ENCODE measurements at regions not wholly inside any gene's neighbourhood (a gene's known extent, or its start where the extent isn't known, plus 50 kb on each side); places are given as distances from the start of the nearest gene placed in this dataset.
"Not testable (repeated sequence)": the region's sequence is repeated elsewhere in the genome, so short reads cannot be mapped to it uniquely, and the experiment has no call there.

DNA sequence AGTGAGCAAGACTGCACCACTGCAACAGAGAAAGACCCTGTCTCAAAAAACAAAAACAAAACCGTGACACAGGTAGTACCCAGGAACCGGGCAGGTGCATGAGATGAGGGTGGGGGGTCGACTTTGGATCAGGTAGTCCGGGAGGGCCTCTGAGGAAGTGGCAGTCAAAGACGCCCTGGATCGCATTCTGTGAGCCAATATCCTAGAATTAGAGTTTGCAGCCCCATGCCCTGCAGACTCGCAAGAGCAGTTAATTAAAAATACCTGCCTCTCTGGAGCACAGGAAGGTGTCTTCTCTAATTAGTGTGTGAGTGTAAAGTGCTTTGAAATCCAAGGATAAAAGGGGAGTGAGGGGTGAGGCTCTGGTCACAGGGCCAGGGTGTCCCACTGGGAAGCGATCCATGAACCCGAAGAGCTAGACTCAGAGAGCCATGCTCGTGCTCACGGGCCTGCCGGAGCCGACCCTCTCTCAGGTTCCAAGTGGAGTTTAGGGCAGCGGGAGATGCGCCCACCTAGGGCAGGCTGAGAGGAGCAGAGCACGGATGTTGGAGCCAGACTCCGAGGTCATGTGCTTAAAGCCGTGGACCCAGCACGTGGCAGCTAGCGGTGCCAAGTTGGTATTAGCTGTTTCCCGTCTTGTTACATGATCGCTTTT lies 74.7 kb upstream of the PTPN1 start:
- no peaks in the 10 kb centered on the region for H3K9me3 ChIP-seq (ENCODE audit: low read depth, low read length)

DNA sequence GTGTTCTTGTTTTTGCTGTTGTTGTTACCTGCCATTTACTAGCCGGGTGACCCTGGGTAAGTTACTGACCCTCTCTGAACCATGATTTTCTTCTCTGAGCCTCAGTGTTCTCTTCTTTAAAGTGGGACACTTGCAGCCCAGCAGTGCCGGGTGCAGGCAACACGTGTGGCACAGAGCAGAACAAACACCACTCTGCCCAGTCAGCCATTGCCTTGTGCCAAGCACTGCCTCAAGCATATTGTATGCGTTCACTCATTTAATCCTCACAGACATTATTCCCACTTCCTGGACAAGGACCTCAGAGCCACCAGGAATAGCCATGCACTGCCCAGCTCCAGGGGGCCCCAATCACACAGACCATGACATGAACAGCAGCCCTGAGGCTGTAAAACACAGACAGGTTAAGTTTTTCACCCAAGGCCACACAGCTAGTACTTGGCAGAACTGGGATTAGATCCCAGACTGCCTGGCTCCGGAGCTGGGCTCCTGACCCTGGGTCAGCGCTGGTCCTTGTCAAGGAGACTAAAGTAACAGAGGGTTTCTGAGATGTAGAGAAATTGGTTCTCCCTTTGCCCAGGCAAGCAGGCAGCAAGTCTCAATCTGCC lies 74.0 kb upstream of the PTPN1 start:
- no peaks in the 10 kb centered on the region for H3K9me3 ChIP-seq (ENCODE audit: low read depth, low read length)
- H3K27me3 ChIP-seq (ENCODE audit: insufficient read depth, low read length): no peaks in the 10 kb centered on the region
- H3K4me3 ChIP-seq (ENCODE audit: low read length): no peak overlapping the region
- peaks cover 23% of the 10 kb centered on the region for H3K4me1 ChIP-seq (ENCODE audit: insufficient read depth, low read length)

More for the DNA sequence above, 74.7 kb upstream of the PTPN1 start:
- Histone ChIP-seq H3K4me3 (ENCODE audit: low read length) (no peak overlapping the region), H3K27me3 (ENCODE audit: insufficient read depth, low read length) (no peaks in the 10 kb centered on the region), H3K4me1 (ENCODE audit: insufficient read depth, low read length) (peaks cover 16% of the 10 kb centered on the region)

DNA sequence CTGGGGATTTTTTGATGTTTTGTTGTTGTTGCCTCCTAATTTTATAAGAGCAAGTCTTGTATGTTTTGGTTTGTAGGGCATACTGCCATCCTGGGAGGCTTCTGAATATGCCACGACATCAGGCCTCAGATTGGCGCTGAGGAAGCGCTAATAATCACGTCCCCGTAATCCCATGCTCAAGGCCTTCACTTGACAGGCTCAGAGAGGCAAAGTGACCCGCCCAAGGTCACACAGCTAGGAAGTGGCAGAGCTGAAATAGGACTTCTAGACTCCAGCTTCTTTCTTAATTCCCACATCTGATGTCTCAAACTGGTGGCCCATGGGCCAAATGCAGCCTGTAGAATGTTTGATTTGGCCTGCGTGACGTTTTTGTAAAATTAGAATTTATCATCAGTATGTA lies 73.5 kb upstream of the PTPN1 start:
- Histone ChIP-seq H3K4me3 (ENCODE audit: low read length) (no peak overlapping the region), H3K4me1 (ENCODE audit: insufficient read depth, low read length) (peaks cover 28% of the 10 kb centered on the region), H3K27me3 (ENCODE audit: insufficient read depth, low read length) (no peaks in the 10 kb centered on the region), H3K9me3 (ENCODE audit: low read depth, low read length) (no peaks in the 10 kb centered on the region)

DNA sequence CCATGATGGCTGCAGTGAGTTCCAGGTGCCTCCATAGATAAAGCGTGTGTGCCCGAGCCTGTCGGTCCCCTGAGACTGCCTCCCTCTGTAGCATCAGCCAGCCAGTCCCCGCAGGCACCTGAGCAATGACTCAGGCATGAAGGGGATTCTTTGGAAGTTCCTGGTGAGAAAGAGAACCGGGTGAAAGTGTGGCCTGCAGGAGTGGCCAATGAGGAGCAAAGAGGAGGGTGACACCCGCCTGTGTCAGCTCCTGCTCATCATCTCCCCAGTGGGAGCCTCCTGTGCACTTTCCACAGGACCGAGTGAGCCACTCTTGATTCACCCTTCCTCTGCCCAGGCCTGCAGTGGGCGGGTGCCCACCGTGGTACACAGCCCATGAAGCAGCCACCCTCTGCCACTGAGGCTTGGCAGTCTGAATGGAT lies 71.2 kb upstream of the PTPN1 start:
- peaks cover 29% of the 10 kb centered on the region for H3K4me1 ChIP-seq (ENCODE audit: insufficient read depth, low read length)
- no peaks in the 10 kb centered on the region for H3K27me3 ChIP-seq (ENCODE audit: insufficient read depth, low read length)
- no peak overlapping the region for H3K4me3 ChIP-seq (ENCODE audit: low read length)

DNA sequence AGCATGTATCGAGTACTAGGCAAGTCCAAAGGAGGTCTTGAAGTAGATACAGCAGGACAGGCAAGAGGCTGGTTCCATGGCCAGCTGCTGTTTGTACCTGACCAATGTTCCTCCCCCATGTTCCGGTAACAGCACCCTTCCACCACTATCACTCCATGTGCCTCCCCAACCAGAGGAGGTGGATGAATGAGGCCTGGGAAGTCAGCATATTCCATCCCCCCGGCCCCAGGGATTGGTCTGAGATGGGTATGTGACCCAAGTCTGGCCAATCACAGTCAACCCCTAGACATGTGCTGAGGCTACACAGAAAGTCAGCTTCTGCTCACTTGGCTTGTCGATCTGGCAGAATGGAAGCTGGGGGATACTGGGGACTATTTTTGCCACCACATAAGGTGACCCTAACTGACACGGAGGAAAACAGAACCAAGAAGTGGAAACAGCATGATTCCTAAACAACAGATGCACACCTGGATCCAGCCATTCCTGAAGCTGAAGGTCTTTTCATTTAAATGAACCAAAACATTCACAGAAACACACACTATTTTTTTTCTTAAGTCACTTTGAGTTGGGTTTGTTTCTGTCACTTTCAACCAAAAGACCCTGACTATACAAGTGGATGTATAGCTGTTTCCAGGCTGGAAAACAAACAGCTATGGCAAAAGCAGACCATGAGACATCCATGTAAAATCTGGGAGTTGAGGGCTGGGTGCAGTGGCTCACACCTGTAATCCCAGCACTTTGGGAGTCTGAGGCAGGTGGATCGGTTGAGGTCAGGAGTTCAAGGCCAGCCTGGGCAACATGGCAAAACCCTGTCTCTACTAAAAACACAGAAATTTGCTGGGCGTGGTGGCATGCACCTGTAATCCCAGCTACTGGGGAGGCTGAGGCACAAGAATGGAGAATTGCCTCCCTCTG lies 70.4 kb upstream of the PTPN1 start:
- no peaks in the 10 kb centered on the region for H3K27me3 ChIP-seq (ENCODE audit: insufficient read depth, low read length)
- H3K4me3 ChIP-seq (ENCODE audit: low read length): no peak overlapping the region
- H3K4me1 ChIP-seq (ENCODE audit: insufficient read depth, low read length): peaks cover 21% of the 10 kb centered on the region
- no peaks in the 10 kb centered on the region for H3K9me3 ChIP-seq (ENCODE audit: low read depth, low read length)

More for the DNA sequence above, 71.2 kb upstream of the PTPN1 start:
- H3K9me3 ChIP-seq (ENCODE audit: low read depth, low read length): no peaks in the 10 kb centered on the region

DNA sequence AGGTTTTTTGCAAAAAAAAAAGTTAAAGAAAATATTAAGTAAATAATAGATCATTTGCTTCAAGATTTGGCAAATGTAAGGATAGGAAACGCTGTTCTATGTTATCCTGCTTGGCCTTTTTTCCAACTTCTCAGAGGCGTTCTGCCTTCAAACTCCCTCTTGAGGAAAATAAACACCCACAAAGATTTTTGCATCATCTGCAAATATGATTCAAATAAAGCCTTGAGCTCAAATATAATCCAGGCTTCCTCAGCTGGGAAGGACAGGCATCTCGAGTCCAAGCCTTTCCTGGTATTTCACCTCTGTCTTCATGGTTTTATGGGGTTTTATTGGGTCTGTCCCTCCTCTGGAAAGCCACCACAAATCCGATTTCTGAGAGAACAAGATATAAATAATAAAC lies 67.7 kb upstream of the PTPN1 start:
- H3K27me3 ChIP-seq (ENCODE audit: insufficient read depth, low read length): no peaks in the 10 kb centered on the region
- H3K9me3 ChIP-seq (ENCODE audit: low read depth, low read length): no peaks in the 10 kb centered on the region
- H3K4me3 ChIP-seq (ENCODE audit: low read length): no peak overlapping the region
- peaks cover 23% of the 10 kb centered on the region for H3K4me1 ChIP-seq (ENCODE audit: insufficient read depth, low read length)

DNA sequence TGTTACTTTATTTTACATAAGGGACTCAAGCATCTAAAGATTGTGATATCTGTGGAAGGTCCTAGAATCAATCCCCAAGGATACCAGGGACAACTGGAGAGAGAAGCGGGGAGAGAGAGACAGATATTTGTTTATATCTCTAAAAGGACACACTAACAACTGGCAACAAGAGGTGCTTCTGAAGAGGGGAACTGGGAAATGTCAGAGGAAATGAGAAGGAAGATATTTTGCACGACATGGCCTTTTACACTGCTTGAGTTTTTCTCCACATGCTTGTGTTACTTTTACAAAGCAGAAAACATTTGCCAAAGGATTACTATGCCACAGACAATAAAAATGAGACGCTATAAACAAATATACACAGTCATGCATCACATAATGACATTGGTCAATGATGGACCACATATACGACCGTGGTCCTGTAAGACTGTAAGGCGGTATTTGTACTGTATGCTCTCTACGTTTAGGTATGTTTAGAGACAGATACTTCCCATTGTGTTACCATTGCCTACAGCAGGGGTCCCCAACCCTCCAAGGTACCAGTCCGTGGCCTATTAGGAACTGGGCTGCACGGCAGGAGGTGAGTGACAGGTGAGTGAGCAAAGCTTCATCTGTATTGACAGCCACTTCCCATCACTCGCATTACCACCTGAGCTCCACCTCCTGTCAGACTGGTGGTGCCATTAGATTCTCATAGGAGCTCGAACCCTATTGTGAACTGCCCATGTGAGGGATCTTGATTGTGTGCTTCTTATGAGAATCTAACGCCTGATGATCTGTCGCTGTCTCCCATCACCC lies 64.6 kb upstream of the PTPN1 start:
- Histone ChIP-seq H3K4me3 (ENCODE audit: low read length) (no peak overlapping the region), H3K4me1 (ENCODE audit: insufficient read depth, low read length) (peaks cover 25% of the 10 kb centered on the region), H3K27me3 (ENCODE audit: insufficient read depth, low read length) (peaks cover 4% of the 10 kb centered on the region), H3K9me3 (ENCODE audit: low read depth, low read length) (no peaks in the 10 kb centered on the region)

DNA sequence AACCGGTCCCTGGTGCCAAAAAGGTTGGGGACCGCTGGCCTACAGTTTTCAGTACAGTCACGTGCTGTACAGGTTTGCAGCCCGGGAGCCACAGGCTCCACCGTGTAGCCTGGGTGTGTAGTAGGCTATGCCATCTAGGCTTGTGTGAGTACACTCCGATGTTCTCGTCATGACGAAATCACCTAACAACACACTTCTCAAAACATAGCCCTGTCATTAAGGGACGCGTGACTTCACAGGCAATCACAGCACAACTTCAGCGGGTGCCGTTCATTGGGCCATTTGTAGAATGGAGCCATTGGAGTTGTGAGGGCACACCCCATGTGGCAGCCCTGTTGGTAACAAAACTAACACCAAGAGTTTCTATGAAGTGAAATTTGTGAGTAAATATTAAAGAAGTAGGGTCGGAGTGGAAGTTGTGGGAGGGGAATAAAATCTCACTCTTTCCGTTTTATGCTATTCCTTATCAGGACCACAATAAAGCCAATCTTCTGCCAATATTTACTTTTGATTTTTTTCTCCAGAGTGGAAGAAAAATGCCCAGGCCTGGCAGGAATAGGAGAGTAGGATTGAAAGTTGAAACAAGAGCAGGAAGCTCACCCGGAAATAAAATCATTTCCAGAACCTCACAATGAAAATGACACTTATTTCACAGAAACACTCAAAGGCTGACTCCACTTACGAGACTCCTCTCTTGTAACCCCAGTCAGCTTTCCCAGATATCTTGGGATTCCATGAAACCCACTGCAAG lies 63.7 kb upstream of the PTPN1 start:
- H3K27me3 ChIP-seq (ENCODE audit: insufficient read depth, low read length): peaks cover 4% of the 10 kb centered on the region

DNA sequence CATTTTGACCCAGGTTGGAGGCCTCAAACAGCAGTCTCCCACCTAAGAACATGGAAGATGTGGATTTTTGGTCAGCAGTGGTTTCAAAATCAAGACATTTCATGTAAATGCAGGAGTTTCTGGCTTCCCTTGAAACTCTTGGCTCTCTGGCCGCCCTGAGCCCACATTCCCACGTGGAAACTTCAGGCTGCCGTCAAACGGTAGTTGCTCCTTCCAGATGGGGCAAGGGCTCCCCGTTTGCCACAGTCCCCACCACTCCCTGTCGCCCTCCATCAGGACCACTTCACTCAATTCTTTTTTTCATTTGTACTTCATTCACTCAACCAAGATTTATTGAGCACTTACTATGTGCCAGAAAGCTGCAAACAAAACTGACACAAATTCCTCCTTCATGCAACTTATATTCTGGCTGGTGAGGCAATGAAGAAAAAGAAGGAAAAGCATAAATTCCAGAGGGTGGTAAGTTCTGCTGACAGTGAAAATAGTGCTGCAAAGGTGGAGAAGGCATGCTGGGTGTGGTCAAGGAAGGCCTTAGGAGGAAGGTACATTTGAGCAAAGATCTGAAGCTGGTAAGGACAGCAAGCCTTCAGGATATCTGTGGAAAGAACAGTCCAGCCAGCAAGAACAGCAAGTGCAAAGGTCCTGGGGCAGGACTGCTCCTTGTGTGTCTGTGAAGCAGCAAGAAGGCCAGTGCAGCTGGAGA lies 62.9 kb upstream of the PTPN1 start:
- peaks cover 4% of the 10 kb centered on the region for H3K27me3 ChIP-seq (ENCODE audit: insufficient read depth, low read length)
- no peaks in the 10 kb centered on the region for H3K9me3 ChIP-seq (ENCODE audit: low read depth, low read length)
- no peak overlapping the region for H3K4me3 ChIP-seq (ENCODE audit: low read length)
- peaks cover 27% of the 10 kb centered on the region for H3K4me1 ChIP-seq (ENCODE audit: insufficient read depth, low read length)

More for the DNA sequence above, 63.7 kb upstream of the PTPN1 start:
- H3K4me1 ChIP-seq (ENCODE audit: insufficient read depth, low read length): peaks cover 25% of the 10 kb centered on the region
- H3K9me3 ChIP-seq (ENCODE audit: low read depth, low read length): no peaks in the 10 kb centered on the region
- H3K4me3 ChIP-seq (ENCODE audit: low read length): no peak overlapping the region

DNA sequence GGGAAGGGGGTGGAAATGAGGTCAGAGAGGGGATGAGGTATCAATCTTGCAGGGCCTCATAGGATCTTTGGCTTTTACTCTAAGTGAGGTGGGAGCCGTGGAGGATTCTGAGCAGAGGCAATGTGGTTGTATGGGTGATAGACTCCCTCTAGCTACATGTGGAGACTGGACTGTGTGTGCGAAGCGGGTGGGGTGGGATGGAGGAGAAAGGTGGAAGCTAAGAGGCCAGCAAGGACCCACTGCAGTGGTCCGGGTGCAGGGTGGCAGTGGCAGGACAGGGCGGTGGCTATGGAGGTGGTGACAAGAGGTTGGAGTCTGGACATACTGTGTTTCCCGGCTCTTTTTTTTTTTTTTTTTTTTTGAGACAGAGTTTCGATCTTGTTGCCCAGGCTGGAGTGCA lies 62.4 kb upstream of the PTPN1 start:
- Histone ChIP-seq H3K4me3 (ENCODE audit: low read length) (no peak overlapping the region), H3K27me3 (ENCODE audit: insufficient read depth, low read length) (peaks cover 4% of the 10 kb centered on the region), H3K9me3 (ENCODE audit: low read depth, low read length) (no peaks in the 10 kb centered on the region), H3K4me1 (ENCODE audit: insufficient read depth, low read length) (peaks cover 27% of the 10 kb centered on the region)

DNA sequence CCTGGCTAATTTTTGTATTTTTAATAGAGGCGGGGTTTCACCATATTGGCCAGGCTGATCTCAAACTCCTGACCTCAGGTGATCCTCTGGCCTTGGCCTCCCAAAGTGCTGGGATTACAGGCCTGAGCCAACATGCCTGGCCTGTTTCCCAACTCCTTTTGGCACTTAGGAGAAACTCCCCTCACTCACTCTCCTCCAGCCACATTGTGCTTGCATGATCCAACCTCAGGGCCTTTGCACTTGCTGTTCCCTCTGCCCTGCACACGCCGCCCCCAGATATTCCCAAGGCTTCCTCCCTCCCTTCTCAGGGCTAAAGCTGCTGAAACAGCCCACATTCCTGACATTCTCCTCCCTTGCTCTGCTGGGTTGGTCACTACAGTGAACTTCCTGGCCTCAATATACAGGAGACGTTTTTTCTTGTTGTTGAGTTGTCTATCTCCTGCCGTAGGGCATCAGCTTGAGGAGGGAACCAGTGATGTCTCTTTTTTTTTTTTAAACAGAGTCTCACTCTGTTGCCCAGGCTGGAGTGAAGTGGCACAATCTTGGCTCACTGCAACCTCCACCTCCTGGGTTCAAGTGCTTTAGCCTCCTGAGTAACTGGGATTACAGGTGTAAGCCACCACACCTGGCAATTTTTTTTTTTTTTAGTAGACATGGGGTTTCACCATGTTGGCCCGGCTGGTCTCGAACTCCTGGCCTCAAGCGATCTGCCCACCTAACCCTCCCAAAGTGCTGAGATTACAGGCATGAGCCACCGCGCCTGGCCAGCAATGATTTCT lies 61.4 kb upstream of the PTPN1 start:
- H3K4me1 ChIP-seq (ENCODE audit: insufficient read depth, low read length): peaks cover 27% of the 10 kb centered on the region

DNA sequence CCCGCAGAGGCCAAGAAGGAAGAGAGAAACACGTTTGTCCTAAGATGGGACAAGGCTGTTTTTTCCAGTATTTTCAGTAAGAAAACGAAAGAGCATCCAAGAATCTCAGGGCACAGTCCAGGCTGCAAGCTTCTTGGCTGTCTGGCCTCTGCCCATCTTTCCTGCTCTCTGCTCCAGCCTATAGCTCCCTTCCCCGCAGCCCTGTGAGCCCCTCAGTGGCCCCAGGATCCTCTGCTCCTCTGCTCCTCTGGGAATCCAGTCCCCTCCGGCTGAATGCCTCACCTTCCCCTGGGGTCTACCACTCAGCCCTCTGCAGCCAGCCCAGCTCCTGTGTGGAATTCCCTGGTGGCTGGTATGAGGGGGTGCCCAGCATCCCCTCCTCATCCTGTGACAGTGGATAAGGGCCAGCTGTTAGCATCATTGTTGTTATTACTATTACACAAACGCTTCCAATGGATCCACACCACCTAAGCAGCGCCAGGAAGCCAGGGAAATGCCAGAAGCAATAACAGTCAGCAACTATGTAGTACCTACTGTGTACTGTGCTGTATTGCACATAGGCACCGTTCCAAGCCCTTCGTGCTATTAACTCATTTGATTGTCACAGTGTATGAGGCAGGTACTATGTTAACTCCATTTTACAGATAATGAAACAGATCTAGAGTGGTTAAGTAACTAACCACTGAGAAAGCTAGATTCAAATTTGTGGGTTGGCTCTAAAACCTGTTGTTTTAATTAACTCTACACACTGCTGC lies 60.3 kb upstream of the PTPN1 start:
- Histone ChIP-seq H3K4me1 (ENCODE audit: insufficient read depth, low read length) (peaks cover 27% of the 10 kb centered on the region), H3K4me3 (ENCODE audit: low read length) (no peak overlapping the region), H3K27me3 (ENCODE audit: insufficient read depth, low read length) (peaks cover 4% of the 10 kb centered on the region), H3K9me3 (ENCODE audit: low read depth, low read length) (no peaks in the 10 kb centered on the region)

More for the DNA sequence above, 61.4 kb upstream of the PTPN1 start:
- H3K9me3 ChIP-seq (ENCODE audit: low read depth, low read length); H3K4me3 ChIP-seq (ENCODE audit: low read length); H3K27me3 ChIP-seq (ENCODE audit: insufficient read depth, low read length): not testable (repeated sequence)

DNA sequence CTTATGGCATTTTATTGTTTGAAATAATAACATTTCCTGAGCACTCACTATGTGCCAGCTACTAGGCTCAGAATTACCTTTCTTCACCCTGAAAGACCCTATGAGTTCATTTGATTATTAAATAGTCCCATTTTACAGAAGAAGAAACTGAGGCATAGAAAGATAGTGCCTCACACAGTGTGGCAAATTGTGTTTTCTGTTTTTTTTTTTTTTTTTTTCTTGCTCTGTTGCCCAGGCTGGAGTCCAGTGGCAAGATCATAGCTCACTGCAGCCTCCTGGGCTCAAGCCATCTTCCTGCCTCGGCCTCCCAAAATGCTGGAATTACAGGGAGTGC lies 59.7 kb upstream of the PTPN1 start:
- Histone ChIP-seq H3K4me3 (ENCODE audit: low read length) (no peak overlapping the region), H3K4me1 (ENCODE audit: insufficient read depth, low read length) (peaks cover 30% of the 10 kb centered on the region), H3K27me3 (ENCODE audit: insufficient read depth, low read length) (peaks cover 4% of the 10 kb centered on the region), H3K9me3 (ENCODE audit: low read depth, low read length) (no peaks in the 10 kb centered on the region)
